GM12874 (cell line): ENCODE measurements at regions not wholly inside any gene's neighbourhood (a gene's known extent, or its start where the extent isn't known, plus 50 kb on each side); places are given as distances from the start of the nearest gene placed in this dataset.

Experiments used
- TF ChIP-seq, protein P1 (sequence below): IDR thresholded peaks from 2 replicates; pipeline ENCODE4 v1.5.1; 2011; ENCODE audit warnings: low read depth, mild to moderate bottlenecking, control low read depth, low read length, moderate library complexity; ENCODE audit not compliant: insufficient read depth

DNA sequence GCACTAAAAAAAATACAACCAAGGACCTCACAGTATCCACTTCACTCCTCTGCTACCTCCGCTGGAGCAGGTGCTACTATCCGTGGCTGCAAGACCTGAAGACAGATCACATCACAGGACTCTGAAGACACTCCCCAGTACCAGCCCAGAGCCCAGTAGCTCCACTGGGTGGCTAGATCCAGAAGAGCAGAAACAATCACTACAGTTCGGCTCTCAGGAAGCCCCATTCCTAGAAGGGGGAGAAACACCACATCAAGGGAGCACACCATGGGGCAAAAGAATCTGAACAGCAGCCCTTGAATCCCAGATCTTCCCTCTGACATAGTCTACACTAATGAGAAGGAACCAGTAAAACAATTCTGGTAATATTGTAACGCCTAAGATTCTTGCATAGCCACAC, 494.0 kb upstream of the FAT3 start:
- TF ChIP-seq, protein P1, sequence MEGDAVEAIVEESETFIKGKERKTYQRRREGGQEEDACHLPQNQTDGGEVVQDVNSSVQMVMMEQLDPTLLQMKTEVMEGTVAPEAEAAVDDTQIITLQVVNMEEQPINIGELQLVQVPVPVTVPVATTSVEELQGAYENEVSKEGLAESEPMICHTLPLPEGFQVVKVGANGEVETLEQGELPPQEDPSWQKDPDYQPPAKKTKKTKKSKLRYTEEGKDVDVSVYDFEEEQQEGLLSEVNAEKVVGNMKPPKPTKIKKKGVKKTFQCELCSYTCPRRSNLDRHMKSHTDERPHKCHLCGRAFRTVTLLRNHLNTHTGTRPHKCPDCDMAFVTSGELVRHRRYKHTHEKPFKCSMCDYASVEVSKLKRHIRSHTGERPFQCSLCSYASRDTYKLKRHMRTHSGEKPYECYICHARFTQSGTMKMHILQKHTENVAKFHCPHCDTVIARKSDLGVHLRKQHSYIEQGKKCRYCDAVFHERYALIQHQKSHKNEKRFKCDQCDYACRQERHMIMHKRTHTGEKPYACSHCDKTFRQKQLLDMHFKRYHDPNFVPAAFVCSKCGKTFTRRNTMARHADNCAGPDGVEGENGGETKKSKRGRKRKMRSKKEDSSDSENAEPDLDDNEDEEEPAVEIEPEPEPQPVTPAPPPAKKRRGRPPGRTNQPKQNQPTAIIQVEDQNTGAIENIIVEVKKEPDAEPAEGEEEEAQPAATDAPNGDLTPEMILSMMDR: no peak

DNA sequence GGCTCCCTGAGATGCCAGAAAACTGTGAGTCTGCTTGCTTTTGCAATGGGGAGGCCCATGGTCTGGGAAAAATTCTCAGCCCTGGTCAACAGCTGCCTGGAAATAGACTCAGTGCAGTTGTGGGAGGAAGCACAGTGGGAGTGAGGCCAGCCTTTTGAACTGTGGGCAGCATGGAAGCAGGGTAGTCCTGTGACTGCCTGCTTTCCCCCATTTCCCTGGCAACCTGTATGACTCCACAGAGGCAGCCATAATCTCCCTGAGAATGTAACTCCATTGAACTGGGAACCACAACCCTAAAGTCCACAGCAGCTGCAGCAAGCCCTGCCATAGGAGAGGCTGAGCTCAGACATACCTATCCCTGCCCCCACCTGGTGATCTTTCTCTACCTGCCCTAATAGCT, 494.6 kb upstream of the FAT3 start:
- TF ChIP-seq, protein P1: no peak

DNA sequence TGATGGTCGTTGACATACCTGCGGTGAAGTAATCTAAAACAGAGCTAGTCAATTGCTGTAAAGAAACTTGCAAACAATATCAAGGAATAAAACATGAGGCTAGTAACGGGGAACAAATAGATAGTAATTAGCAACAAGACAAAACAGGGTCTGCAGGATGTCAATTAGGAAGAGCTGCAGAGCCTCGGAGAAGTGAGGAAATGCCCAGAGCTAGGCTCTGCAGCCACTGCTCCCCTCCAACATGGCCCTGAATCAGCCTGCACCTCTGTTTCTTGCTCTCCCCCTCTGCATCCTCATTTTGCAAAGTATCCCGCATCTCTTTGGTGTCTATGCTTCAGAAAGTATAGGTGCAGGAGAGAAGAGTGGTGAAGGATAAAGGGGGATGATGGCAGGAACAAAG, 507.4 kb upstream of the FAT3 start:
- TF ChIP-seq, protein P1: no peak

DNA sequence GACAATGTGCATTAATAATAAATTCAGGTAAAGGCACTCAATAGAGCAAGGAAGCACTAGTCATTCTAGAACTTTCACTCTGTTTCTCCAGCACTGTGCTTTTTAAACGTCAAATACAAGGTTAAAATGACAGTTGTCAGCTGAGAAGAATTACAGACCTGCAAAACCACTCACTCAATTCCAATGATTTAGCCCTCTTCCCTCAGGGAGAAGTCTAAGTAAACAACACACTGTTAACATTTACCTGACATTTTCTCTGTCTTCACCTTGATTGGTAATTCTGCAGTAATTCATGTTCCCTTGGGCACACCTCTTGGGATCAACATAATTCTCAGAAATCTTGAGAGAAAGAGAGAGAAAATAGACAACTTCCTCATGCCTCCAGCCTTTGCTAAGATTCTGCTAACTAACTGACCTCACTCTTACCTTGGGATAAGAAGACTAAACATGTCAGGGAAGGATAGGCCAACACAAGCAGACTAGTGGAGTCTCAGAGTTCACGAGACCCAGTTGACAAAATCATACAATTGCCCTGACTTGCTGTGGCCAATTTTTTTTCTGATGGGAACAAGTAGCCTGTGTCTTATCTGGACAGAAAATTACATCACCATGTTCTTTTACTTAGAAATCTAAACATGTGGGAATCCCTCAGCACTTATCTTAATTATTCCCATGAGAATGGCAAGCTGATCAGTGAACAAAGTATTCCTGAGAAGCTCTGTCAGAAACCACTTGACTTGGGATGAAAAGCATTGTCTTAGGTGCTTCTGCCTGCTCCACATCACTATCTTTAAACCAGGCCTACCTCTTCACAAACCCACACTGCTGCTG, 516.8 kb upstream of the FAT3 start:
- TF ChIP-seq, protein P1: no peak

DNA sequence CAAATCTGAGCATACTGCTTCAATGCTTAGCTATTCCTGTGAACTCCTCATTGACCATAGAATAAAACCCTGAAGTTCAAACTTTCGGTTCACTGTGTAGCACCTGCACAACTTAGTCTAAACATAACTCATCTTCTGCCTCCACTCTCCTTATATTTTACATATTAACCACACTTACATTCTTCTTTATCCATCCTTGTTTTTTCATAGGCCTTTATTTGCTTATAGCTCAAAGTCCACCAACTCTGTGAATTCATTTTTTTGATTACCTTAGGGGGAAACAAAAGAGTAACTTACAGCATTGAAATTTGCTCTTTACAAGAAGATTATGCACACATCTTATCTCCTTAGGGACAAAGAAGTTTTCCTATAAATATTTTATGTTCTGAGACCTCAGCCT, 521.6 kb upstream of the FAT3 start:
- TF ChIP-seq, protein P1: no peak

DNA sequence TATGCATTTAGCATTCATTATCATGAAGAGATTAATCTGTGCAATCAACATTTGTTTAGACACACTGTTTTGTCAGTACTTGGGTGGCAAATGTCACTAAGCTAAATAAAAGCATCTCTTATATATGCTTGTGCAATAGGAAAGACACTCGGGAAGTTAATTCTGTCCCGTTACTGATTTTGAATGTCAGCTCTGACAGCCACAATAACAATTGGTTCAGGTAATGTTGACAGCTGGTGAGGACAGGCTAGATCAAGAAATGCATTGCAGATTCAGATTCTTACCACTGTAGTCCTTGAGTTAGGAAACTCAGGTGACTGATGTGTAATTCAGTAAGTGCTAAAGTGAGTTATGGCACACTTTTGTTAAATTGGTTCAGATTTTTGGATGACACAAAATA, 523.8 kb upstream of the FAT3 start:
- TF ChIP-seq, protein P1: no peak

DNA sequence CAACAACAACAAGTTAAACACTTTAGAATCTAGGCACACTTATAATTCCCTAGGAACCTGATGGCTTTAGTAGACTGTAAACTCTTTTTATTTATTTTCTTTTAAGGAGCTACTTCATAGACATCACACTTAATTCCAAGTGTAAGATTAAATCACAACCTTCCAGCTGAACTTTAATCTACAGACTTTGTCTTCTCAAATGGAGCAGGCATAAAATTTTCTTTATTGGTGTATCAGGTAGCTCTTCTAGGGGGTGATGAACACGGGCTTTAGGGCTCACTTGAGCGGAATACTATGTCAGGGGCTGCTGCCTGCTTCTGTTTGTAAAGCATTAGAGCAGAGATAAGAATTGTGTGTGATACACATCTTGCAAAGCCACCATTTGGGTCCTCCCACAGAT, 525.8 kb upstream of the FAT3 start:
- TF ChIP-seq, protein P1: no peak
